Neural progenitor cell (in vitro differentiated cells): ENCODE measurements at regions not wholly inside any gene's neighbourhood (a gene's known extent, or its start where the extent isn't known, plus 50 kb on each side); places are given as distances from the start of the nearest gene placed in this dataset.

Experiments used
- EZH2 ChIP-seq: fragments of 200-600 bp; sonication (generic); IDR thresholded peaks from 2 replicates; pipeline ENCODE4 v1.6.1; 2017; ENCODE audit warnings: antibody characterized with exemption, mild to moderate bottlenecking, moderate library complexity
- EZH2phosphoT487 ChIP-seq: fragments of 200-600 bp; sonication (generic); IDR thresholded peaks from 2 replicates; pipeline ENCODE4 v1.6.1; 2017; ENCODE audit warnings: antibody characterized with exemption
- TF ChIP-seq, protein P1 (sequence below): fragments of 200-600 bp; sonication (generic); IDR thresholded peaks from 2 replicates; pipeline ENCODE4 v1.5.1; 2017; ENCODE audit warnings: antibody characterized with exemption, mild to moderate bottlenecking

DNA sequence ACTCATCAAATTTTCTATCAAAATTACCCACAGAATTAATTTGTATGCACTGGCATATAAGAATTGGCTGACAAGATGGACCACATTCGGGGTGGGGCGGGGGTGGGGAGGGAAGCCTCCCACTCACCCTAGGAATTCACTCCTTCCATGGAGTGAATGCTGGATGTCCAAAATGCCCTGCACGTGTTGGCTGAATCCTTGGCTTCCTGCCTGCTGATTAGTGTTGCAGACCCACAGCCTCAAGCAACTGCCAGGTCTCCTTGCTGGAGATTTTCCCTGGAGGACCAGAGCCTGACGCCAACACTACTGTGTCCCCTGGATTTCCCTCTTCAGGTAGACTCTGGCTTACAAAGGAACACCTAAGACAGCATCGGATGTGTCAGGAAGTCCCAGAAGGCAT is 575.7 kb upstream of the CDH11 start:
- TF ChIP-seq, protein P1, sequence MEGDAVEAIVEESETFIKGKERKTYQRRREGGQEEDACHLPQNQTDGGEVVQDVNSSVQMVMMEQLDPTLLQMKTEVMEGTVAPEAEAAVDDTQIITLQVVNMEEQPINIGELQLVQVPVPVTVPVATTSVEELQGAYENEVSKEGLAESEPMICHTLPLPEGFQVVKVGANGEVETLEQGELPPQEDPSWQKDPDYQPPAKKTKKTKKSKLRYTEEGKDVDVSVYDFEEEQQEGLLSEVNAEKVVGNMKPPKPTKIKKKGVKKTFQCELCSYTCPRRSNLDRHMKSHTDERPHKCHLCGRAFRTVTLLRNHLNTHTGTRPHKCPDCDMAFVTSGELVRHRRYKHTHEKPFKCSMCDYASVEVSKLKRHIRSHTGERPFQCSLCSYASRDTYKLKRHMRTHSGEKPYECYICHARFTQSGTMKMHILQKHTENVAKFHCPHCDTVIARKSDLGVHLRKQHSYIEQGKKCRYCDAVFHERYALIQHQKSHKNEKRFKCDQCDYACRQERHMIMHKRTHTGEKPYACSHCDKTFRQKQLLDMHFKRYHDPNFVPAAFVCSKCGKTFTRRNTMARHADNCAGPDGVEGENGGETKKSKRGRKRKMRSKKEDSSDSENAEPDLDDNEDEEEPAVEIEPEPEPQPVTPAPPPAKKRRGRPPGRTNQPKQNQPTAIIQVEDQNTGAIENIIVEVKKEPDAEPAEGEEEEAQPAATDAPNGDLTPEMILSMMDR: no peak
- TF ChIP-seq EZH2phosphoT487 (no peak), EZH2 (no peak)
